CD14-positive monocyte (primary cell): ENCODE measurements at regions not wholly inside any gene's neighbourhood (a gene's known extent, or its start where the extent isn't known, plus 50 kb on each side); places are given as distances from the start of the nearest gene placed in this dataset.

Experiments
- DNase-seq, 3 donors: peaks; one replicate each; pipeline ENCODE4 v3.0.0-alpha.2; 2011 to 2022
- H2AFZ ChIP-seq: 2 replicates; pipeline ENCODE4 v1.6.0; 2012; ENCODE audit warnings: mild to moderate bottlenecking, low read depth, low read length, inconsistent platforms; ENCODE audit not compliant: insufficient read depth, poor library complexity, severe bottlenecking
- H3K27ac ChIP-seq, 2 donors: 1 replicate in 1 of 2; 2 replicates in 1 of 2; pipeline ENCODE4 v1.5.1; 2012 to 2013; ENCODE audit warnings: low read length in 2 of 2, control low read depth in 1 of 2, inconsistent platforms in 1 of 2, low read depth in 1 of 2, mild to moderate bottlenecking in 1 of 2
- H3K27me3 ChIP-seq, 2 donors: one replicate each; pipeline versions ENCODE4 v1.6.0 to v1.6.1; 2011 to 2013; ENCODE audit warnings: low read length in 2 of 2; ENCODE audit not compliant: control insufficient read depth in 2 of 2, insufficient read depth in 2 of 2
- H3K36me3 ChIP-seq, 2 donors: replicated peaks in 1 of 2; 1 replicate in 1 of 2; 2 replicates in 1 of 2; pipeline versions ENCODE4 v1.5.1 to v1.6.1; 2012 to 2013; ENCODE audit warnings: low read length in 2 of 2, control low read depth in 1 of 2, inconsistent platforms in 1 of 2, mild to moderate bottlenecking in 1 of 2; ENCODE audit not compliant: insufficient read depth in 2 of 2, control insufficient read depth in 1 of 2
- H3K4me1 ChIP-seq, 2 donors: 1 replicate in 1 of 2; 2 replicates in 1 of 2; pipeline versions ENCODE4 v1.5.1 to v1.6.1; 2012 to 2013; ENCODE audit warnings: low read length in 2 of 2, control low read depth in 1 of 2, inconsistent platforms in 1 of 2, mild to moderate bottlenecking in 1 of 2, moderate library complexity in 1 of 2; ENCODE audit not compliant: insufficient read depth in 2 of 2, control insufficient read depth in 1 of 2
- H3K4me2 ChIP-seq: replicated peaks from 2 replicates; pipeline ENCODE3; 2012; ENCODE audit warnings: low read length, moderate library complexity, mild to moderate bottlenecking; ENCODE audit not compliant: poor library complexity, severe bottlenecking; ENCODE audit errors: extremely low read depth
- H3K4me3 ChIP-seq, 3 experiments: fragments of 200-600 bp in 1 of 3; sonication (generic) in 1 of 3; replicated peaks in 1 of 3; 1 replicate in 2 of 3; 2 replicates in 1 of 3; pipeline ENCODE4 v1.5.1; 2011 to 2013; ENCODE audit warnings: low read length in 3 of 3, mild to moderate bottlenecking in 3 of 3, control low read depth in 2 of 3, low read depth in 2 of 3, inconsistent platforms in 1 of 3, moderate library complexity in 1 of 3
- H3K79me2 ChIP-seq: 2 replicates; pipeline ENCODE4 v1.6.0; 2012; ENCODE audit warnings: mild to moderate bottlenecking, control low read depth, inconsistent platforms, low read length, moderate library complexity; ENCODE audit not compliant: insufficient read depth
- H3K9ac ChIP-seq: 2 replicates; pipeline ENCODE4 v1.6.0; 2017; ENCODE audit warnings: low read length, mild to moderate bottlenecking; ENCODE audit not compliant: insufficient read depth, poor library complexity, severe bottlenecking
- H3K9me3 ChIP-seq, 2 donors: replicated peaks in 1 of 2; 1 replicate in 1 of 2; 2 replicates in 1 of 2; pipeline versions ENCODE4 v1.5.1 to v1.6.1; 2012 to 2013; ENCODE audit warnings: low read length in 2 of 2, control low read depth in 1 of 2; ENCODE audit not compliant: control insufficient read depth in 1 of 2, insufficient read depth in 1 of 2
- H4K20me1 ChIP-seq: 2 replicates; pipeline ENCODE4 v1.6.0; 2012; ENCODE audit warnings: mild to moderate bottlenecking, low read length, control low read depth, moderate library complexity; ENCODE audit not compliant: insufficient read depth
- H3K27ac Mint-ChIP-seq, 7 donors: one replicate each; pipeline ENCODE4 v1.8.0; 2020; ENCODE audit warnings: mild to moderate bottlenecking in 7 of 7, mixed read lengths in 7 of 7, moderate library complexity in 6 of 7, inconsistent platforms in 2 of 7
- H3K27me3 Mint-ChIP-seq, 3 donors: one replicate each; pipeline ENCODE4 v1.8.0; 2021 to 2022; ENCODE audit warnings: low read depth in 3 of 3, mild to moderate bottlenecking in 3 of 3, mixed read lengths in 3 of 3, moderate library complexity in 3 of 3, inconsistent platforms in 1 of 3
- H3K36me3 Mint-ChIP-seq, 2 donors: one replicate each; pipeline ENCODE4 v1.8.0; 2020; ENCODE audit warnings: mixed read lengths in 2 of 2, inconsistent platforms in 1 of 2, mild to moderate bottlenecking in 1 of 2
- H3K4me1 Mint-ChIP-seq: one replicate; pipeline ENCODE4 v1.8.0; 2020; ENCODE audit warnings: mild to moderate bottlenecking, mixed read lengths
- H3K4me3 Mint-ChIP-seq, 2 donors: one replicate each; pipeline ENCODE4 v1.8.0; 2020; ENCODE audit warnings: mild to moderate bottlenecking in 2 of 2, mixed read lengths in 2 of 2, moderate library complexity in 1 of 2
- H3K9me3 Mint-ChIP-seq, 7 donors: one replicate each; pipeline ENCODE4 v1.8.0; 2020 to 2022; ENCODE audit warnings: mixed read lengths in 7 of 7, mild to moderate bottlenecking in 6 of 7, moderate library complexity in 6 of 7, inconsistent platforms in 2 of 7
- CTCF ChIP-seq: fragments of 200-600 bp; IDR thresholded peaks from one replicate; pipeline ENCODE4 v1.8.0; 2022; ENCODE audit warnings: antibody characterized with exemption, mild to moderate bottlenecking
- WGBS: methylation state at CpG from one replicate; pipeline ENCODE4 v1.1.5; 2013; ENCODE audit warnings: missing lambda C conversion rate; ENCODE audit not compliant: insufficient coverage; 5-methylcytosine and 5-hydroxymethylcytosine counted together
- intact Hi-C, 2 donors: fragments of 100-400 bp; cut with micrococcal nuclease; formaldehyde crosslinking; loops; one replicate each; pipeline versions ENCODE4 v1.15.0 to v1.15.1; 2023

- Histone ChIP-seq H3K4me1 (peaks cover 33 to 42% of the 10 kb centered on the region in 2 donors), H4K20me1 (no peaks in the 10 kb centered on the region), H3K4me2 (no peak overlapping the region), H3K27ac (peak overlapping the region in 1 of 2 donors; percentile 53), H3K79me2 (no peaks in the 10 kb centered on the region), H3K9me3 (no peaks in the 10 kb centered on the region), H3K27me3 (no peaks in the 10 kb centered on the region), H3K9ac (no peak overlapping the region), H3K4me3 (no peak overlapping the region), H2AFZ (no peak overlapping the region), H3K36me3 (no peaks in the 10 kb centered on the region)
- TF ChIP-seq CTCF, result no peak
- Mint-ChIP-seq H3K4me3 (no peak overlapping the region), H3K27me3 (no peaks in the 10 kb centered on the region), H3K36me3 (no peaks in the 10 kb centered on the region), H3K9me3 (no peaks in the 10 kb centered on the region), H3K4me1 (peaks cover 39% of the 10 kb centered on the region), H3K27ac (peak overlapping the region in 6 of 7 donors; percentile 25 to 83 (median 62))
- intact Hi-C loops, result no loop called here
- DNase-seq, result peak; percentile 32 to 65 (median 58)
Measured at GRCh38 chr6:111925296-111925695, 52.0 kb upstream of the FYN start.

GRCh38 chr6:111926731-111927302 lies 53.6 kb upstream of the FYN start:
- Histone ChIP-seq H3K4me1 (peaks cover 33 to 42% of the 10 kb centered on the region in 2 donors), H3K9ac (no peak overlapping the region), H3K36me3 (no peaks in the 10 kb centered on the region), H3K4me2 (no peak overlapping the region), H3K27me3 (no peaks in the 10 kb centered on the region), H3K4me3 (no peak overlapping the region), H4K20me1 (no peaks in the 10 kb centered on the region), H3K79me2 (no peaks in the 10 kb centered on the region), H2AFZ (no peak overlapping the region), H3K9me3 (no peaks in the 10 kb centered on the region), H3K27ac (no peak overlapping the region)
- 0% methylated on average over 1 of the region's 7 CpGs for WGBS
- Mint-ChIP-seq H3K27ac (peak overlapping the region in 2 of 7 donors; percentile 20 to 51), H3K4me1 (peaks cover 39% of the 10 kb centered on the region), H3K36me3 (peaks cover 1 to 5% of the 10 kb centered on the region in 2 donors), H3K9me3 (peaks cover 1 to 4% (median 2%) of the 10 kb centered on the region in 7 donors), H3K27me3 (peaks cover 0 to 1% (median 0%) of the 10 kb centered on the region in 3 donors), H3K4me3 (no peak overlapping the region)
- intact Hi-C loops, result no loop called here
- no peak for TF ChIP-seq CTCF
- DNase-seq, result no peak
